GM12873 (cell line): ENCODE measurements at regions not wholly inside any gene's neighbourhood (a gene's known extent, or its start where the extent isn't known, plus 50 kb on each side); places are given as distances from the start of the nearest gene placed in this dataset.

ENCODE experiments used
- TF ChIP-seq, protein P1 (sequence below): IDR thresholded peaks from 2 replicates; pipeline ENCODE4 v1.5.1; 2012; ENCODE audit warnings: low read depth, mild to moderate bottlenecking, moderate library complexity, low read length, control low read depth; ENCODE audit not compliant: insufficient read depth; ENCODE audit errors: missing control alignments

- TF ChIP-seq, protein P1, sequence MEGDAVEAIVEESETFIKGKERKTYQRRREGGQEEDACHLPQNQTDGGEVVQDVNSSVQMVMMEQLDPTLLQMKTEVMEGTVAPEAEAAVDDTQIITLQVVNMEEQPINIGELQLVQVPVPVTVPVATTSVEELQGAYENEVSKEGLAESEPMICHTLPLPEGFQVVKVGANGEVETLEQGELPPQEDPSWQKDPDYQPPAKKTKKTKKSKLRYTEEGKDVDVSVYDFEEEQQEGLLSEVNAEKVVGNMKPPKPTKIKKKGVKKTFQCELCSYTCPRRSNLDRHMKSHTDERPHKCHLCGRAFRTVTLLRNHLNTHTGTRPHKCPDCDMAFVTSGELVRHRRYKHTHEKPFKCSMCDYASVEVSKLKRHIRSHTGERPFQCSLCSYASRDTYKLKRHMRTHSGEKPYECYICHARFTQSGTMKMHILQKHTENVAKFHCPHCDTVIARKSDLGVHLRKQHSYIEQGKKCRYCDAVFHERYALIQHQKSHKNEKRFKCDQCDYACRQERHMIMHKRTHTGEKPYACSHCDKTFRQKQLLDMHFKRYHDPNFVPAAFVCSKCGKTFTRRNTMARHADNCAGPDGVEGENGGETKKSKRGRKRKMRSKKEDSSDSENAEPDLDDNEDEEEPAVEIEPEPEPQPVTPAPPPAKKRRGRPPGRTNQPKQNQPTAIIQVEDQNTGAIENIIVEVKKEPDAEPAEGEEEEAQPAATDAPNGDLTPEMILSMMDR = no peak
Observed at GRCh38 chr7:31418928-31419327, 78.4 kb upstream of the NEUROD6 start.

DNA sequence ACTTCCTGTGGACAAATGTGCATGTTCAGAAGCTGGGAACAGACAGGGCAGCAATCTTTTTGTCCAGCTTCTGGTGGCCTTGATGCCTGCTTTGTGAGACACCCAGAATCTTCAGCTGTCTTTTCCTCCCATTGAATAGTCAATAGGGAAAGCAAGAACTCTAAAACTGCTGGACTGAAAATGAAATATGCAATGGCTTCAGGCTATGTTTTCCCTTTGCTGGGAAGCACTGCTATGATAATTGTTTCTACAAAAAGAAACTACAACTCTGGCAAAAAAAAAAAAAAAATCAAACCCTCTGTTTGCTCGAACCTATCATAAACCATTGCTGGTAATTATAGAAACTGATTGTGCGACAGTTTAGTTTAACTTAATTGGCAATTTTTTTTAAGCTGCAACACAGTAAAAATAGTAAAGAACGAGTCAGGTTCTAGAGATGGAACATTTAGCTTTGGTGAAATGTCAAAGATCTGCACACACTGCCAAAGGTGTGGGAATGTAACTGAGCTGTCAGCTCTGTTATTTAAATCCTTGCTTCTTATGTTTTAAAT lies 79.1 kb upstream of the NEUROD6 start:
- TF ChIP-seq, protein P1 = no peak

DNA sequence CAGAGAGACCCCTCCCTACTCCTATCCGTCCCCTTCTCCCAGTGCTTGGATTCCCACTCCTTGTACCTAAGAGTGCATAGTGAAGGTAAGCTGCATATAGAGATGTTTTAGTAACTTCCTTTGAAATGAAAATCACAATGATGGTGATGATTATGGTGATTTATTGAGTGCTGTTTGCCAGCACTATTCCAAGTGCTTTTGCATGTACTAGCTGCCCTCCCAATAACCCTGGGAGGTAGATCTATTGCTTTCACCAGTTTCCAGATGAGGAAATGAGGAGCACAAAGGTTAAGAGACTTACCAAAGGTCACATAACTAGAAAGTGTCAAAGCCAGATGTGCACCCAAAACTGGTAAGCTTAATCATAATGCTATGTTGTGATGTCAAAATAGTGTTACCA lies 80.4 kb upstream of the NEUROD6 start:
- TF ChIP-seq, protein P1 = no peak

DNA sequence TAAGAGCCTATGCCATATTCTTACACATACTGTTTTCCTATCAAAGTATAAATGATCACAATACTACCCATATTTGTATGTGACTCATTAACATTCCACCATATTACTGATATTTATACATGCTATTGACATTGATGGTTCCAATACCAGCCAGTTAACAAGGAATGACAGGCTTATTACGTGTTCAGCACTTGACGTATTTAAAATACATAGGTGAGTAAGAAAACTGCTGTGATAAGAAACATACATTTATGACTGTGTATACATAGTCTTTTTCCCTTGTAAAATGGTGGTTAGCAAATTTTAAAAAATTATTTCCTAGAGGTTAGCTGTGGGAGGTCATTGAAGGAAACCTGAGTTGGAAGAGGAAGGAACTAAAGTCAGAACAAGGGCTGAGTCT lies 81.1 kb upstream of the NEUROD6 start:
- TF ChIP-seq, protein P1 = no peak

DNA sequence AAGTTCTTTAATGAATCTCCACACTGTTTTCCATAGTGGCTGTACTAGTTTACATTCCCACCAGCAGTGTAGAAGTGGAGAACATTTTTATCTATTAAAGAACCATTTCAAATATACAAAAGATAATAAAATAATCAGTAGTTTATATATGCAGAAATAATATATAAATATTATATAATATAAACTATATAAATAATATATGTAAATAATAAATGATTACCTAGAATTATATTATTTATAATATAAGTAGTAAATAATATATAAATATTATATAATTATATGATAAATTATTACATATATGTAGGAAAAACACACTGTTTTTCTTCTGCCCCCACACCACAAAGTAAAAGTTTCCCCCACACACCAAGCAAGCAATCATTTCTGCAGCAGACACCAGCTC lies 83.5 kb upstream of the NEUROD6 start:
- TF ChIP-seq, protein P1 = no peak

DNA sequence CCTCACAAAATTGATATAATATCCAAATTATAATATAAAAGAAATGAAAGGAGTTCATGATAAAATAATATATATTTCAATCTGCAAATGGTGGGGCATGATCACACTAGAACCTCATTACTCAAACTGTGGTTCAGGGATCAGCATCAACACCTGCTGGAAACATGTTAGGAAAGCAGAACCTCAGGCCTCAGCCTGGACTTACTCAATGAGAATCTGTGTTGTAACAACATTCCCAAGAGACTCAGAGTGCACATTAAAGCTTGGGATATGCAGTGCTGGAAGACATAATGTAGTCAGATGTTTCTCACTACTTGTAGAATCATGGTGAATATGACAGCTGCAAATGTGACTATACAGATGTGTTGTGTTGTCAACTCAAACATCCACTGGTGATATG lies 81.7 kb upstream of the ITPRID1 start:
- TF ChIP-seq, protein P1 = no peak

- TF ChIP-seq, protein P1 = no peak
Observed at GRCh38 chr7:31432836-31433340, 81.0 kb upstream of the ITPRID1 start.
